Keratinocyte (primary cell): ENCODE measurements at regions not wholly inside any gene's neighbourhood (a gene's known extent, or its start where the extent isn't known, plus 50 kb on each side); places are given as distances from the start of the nearest gene placed in this dataset.

ENCODE experiments used
- DNase-seq: peaks from one replicate; pipeline ENCODE4 v3.0.0-alpha.2; 2011; ENCODE audit warnings: low read depth, missing footprints, low spot score
- FAIRE-seq: peaks from 2 replicates; lab custom pipeline; 2011; peaks lifted over from hg19 to GRCh38; lab: Jason Lieb, UNC
- H2AFZ ChIP-seq: 2 replicates; pipeline ENCODE4 v1.6.0; 2012; ENCODE audit warnings: low read length, control low read depth, inconsistent platforms; ENCODE audit not compliant: control insufficient read depth
- H3K27ac ChIP-seq: 2 replicates; pipeline ENCODE4 v1.5.1; 2011; ENCODE audit warnings: low read length; ENCODE audit not compliant: control insufficient read depth, insufficient read depth
- H3K27me3 ChIP-seq: 3 replicates; pipeline ENCODE4 v1.6.0; 2011; ENCODE audit warnings: low read length; ENCODE audit not compliant: control insufficient read depth, insufficient read depth; ENCODE audit errors: extremely low read depth
- H3K36me3 ChIP-seq, 2 experiments: 2 replicates in 1 of 2; 3 replicates in 1 of 2; pipeline ENCODE4 v1.5.1; 2011; ENCODE audit warnings: low read length in 2 of 2, mild to moderate bottlenecking in 1 of 2; ENCODE audit not compliant: control insufficient read depth in 2 of 2, insufficient read depth in 2 of 2; ENCODE audit errors: extremely low read depth in 1 of 2
- H3K4me1 ChIP-seq: 3 replicates; pipeline ENCODE4 v1.5.1; 2011; ENCODE audit warnings: low read length; ENCODE audit not compliant: control insufficient read depth, insufficient read depth; ENCODE audit errors: extremely low read depth
- H3K4me2 ChIP-seq: 3 replicates; pipeline ENCODE4 v1.6.0; 2011; ENCODE audit warnings: low read depth, low read length; ENCODE audit not compliant: control insufficient read depth, insufficient read depth; ENCODE audit errors: extremely low read depth
- H3K4me3 ChIP-seq, 3 experiments: fragments of 200-600 bp in 1 of 3; sonication (generic) in 1 of 3; 2 replicates in 2 of 3; 3 replicates in 1 of 3; pipeline ENCODE4 v1.5.1; 2011 to 2016; ENCODE audit warnings: low read length in 3 of 3, mild to moderate bottlenecking in 3 of 3, control low read depth in 2 of 3, inconsistent platforms in 1 of 3, low read depth in 1 of 3, mixed read lengths in 1 of 3, mixed run types in 1 of 3, moderate library complexity in 1 of 3; ENCODE audit not compliant: control insufficient read depth in 2 of 3, insufficient read depth in 2 of 3; ENCODE audit errors: extremely low read depth in 1 of 3
- H3K79me2 ChIP-seq: 2 replicates; pipeline ENCODE4 v1.6.0; 2012; ENCODE audit warnings: low read length; ENCODE audit not compliant: control insufficient read depth, insufficient read depth
- H3K9ac ChIP-seq: 3 replicates; pipeline ENCODE4 v1.6.0; 2011; ENCODE audit warnings: low read length; ENCODE audit not compliant: control insufficient read depth, insufficient read depth; ENCODE audit errors: extremely low read depth
- H3K9me1 ChIP-seq: 3 replicates; pipeline ENCODE4 v1.6.0; 2011; ENCODE audit warnings: low read length; ENCODE audit not compliant: control insufficient read depth, insufficient read depth; ENCODE audit errors: extremely low read depth
- H3K9me3 ChIP-seq: 2 replicates; pipeline ENCODE4 v1.5.1; 2012; ENCODE audit warnings: low read depth, low read length; ENCODE audit not compliant: control insufficient read depth
- H4K20me1 ChIP-seq: 3 replicates; pipeline ENCODE4 v1.6.0; 2011; ENCODE audit warnings: low read length; ENCODE audit not compliant: control insufficient read depth, insufficient read depth; ENCODE audit errors: extremely low read depth
- EZH2 ChIP-seq: IDR thresholded peaks from one replicate; pipeline ENCODE4 v1.6.1; 2012; ENCODE audit warnings: inconsistent platforms, mild to moderate bottlenecking, low read length, moderate library complexity
- dilution Hi-C: fragments of 300-500 bp; cut with MboI; formaldehyde crosslinking; loops from one replicate; pipeline ENCODE4 v1.7.0; 2020; ENCODE audit warnings: low sequenced_read_pairs; ENCODE audit not compliant: extremely low pct_ligation_motif_present
- TF ChIP-seq, protein P1 (sequence below), 3 experiments: IDR thresholded peaks in 1 of 3; conservative IDR thresholded peaks in 1 of 3; optimal IDR thresholded peaks in 1 of 3; 2 replicates in 2 of 3; 3 replicates in 1 of 3; pipeline versions ENCODE3 to v1.5.1; 2011; ENCODE audit warnings: low read length in 3 of 3, mild to moderate bottlenecking in 3 of 3, moderate library complexity in 2 of 3, control low read depth in 1 of 3, inconsistent platforms in 1 of 3; ENCODE audit not compliant: insufficient read depth in 2 of 3; ENCODE audit errors: extremely low read depth in 1 of 3

GRCh38 chr7:46186131-46186530, 265.1 kb upstream of the IGFBP3 start:
- DNase-seq = no peak
- no peak overlapping the region for H2AFZ ChIP-seq
- peaks cover 5% of the 10 kb centered on the region for H3K4me1 ChIP-seq
- no peak overlapping the region for H3K4me2 ChIP-seq
- no peaks in the 10 kb centered on the region for H3K36me3 ChIP-seq
- H3K27ac ChIP-seq = no peak overlapping the region
- peaks cover 2% of the 10 kb centered on the region for H3K9me3 ChIP-seq
- TF ChIP-seq, protein P1, sequence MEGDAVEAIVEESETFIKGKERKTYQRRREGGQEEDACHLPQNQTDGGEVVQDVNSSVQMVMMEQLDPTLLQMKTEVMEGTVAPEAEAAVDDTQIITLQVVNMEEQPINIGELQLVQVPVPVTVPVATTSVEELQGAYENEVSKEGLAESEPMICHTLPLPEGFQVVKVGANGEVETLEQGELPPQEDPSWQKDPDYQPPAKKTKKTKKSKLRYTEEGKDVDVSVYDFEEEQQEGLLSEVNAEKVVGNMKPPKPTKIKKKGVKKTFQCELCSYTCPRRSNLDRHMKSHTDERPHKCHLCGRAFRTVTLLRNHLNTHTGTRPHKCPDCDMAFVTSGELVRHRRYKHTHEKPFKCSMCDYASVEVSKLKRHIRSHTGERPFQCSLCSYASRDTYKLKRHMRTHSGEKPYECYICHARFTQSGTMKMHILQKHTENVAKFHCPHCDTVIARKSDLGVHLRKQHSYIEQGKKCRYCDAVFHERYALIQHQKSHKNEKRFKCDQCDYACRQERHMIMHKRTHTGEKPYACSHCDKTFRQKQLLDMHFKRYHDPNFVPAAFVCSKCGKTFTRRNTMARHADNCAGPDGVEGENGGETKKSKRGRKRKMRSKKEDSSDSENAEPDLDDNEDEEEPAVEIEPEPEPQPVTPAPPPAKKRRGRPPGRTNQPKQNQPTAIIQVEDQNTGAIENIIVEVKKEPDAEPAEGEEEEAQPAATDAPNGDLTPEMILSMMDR (optimal IDR thresholded peaks at IDR 0.05 in 1 of 3, IDR thresholded peaks at IDR 0.05 in 1 of 3, conservative IDR thresholded peaks at IDR 0.05 in 1 of 3; ENCODE audit: extremely low read depth in 1 of 3, insufficient read depth in 2 of 3, low read length in 3 of 3) = no peak
- TF ChIP-seq EZH2 = no peak
- no peaks in the 10 kb centered on the region for H3K27me3 ChIP-seq
- no peaks in the 10 kb centered on the region for H3K9me1 ChIP-seq
- H3K4me3 ChIP-seq = no peak overlapping the region
- no peaks in the 10 kb centered on the region for H4K20me1 ChIP-seq
- no peak for FAIRE-seq
- H3K9ac ChIP-seq = no peak overlapping the region
- no peaks in the 10 kb centered on the region for H3K79me2 ChIP-seq
- dilution Hi-C loops = no loop called here

DNA sequence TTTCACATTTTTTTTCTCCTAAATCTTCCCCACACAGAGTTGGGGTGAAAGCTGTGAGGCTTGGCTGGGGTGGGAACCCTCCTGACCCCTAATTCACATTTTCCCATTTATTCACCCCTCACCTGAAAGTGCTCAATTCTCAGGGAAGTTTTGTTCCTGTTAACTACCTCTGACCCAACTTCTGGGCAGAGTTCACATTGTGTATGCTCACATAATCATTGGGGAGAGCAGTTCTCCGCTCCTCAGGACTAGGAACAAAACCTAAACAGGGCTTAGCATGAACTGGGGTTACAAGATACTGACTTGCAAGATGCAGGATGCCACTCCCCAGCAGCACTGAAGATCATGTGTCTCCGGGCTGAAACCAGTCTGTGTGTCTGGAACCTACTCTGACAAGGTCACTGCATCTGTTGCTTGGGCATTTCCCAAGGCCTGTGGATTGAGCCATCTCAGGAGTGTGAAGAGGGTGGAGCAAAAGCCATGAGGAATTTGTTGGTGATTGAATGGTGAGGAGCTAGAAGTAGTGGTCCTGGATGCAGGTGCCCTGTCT, 258.1 kb upstream of the IGFBP3 start:
- H3K36me3 ChIP-seq = no peaks in the 10 kb centered on the region
- no peak overlapping the region for H3K27ac ChIP-seq
- TF ChIP-seq EZH2 = no peak
- TF ChIP-seq, protein P1 (optimal IDR thresholded peaks at IDR 0.05 in 1 of 3, IDR thresholded peaks at IDR 0.05 in 1 of 3, conservative IDR thresholded peaks at IDR 0.05 in 1 of 3; ENCODE audit: extremely low read depth in 1 of 3, insufficient read depth in 2 of 3, low read length in 3 of 3) = no peak
- H3K4me3 ChIP-seq = no peak overlapping the region
- H3K9ac ChIP-seq = no peak overlapping the region
- no peaks in the 10 kb centered on the region for H3K79me2 ChIP-seq
- no peaks in the 10 kb centered on the region for H3K9me1 ChIP-seq
- DNase-seq (no peak), FAIRE-seq (no peak)
- H2AFZ ChIP-seq = no peak overlapping the region
- no peaks in the 10 kb centered on the region for H3K27me3 ChIP-seq
- H3K9me3 ChIP-seq = peaks cover 3% of the 10 kb centered on the region
- H3K4me1 ChIP-seq = peaks cover 5% of the 10 kb centered on the region
- H3K4me2 ChIP-seq = no peak overlapping the region
- H4K20me1 ChIP-seq = no peaks in the 10 kb centered on the region
- dilution Hi-C loops = no loop called here
